HG03103 (cell line): ENCODE measurements at regions not wholly inside any gene's neighbourhood (a gene's known extent, or its start where the extent isn't known, plus 50 kb on each side); places are given as distances from the start of the nearest gene placed in this dataset.
"Not testable (repeated sequence)": the region's sequence is repeated elsewhere in the genome, so short reads cannot be mapped to it uniquely, and the experiment has no call there.

Source experiments
- ATAC-seq: cut with Tn5 transposase; IDR thresholded peaks from one replicate; pipeline ENCODE4 v1.9.1; 2021; ENCODE audit warnings: low read depth; ENCODE audit not compliant: unreplicated experiment

GRCh38 chr14:34303811-34304210, 158.2 kb downstream of the SPTSSA start:
- ATAC-seq = no peak

GRCh38 chr14:34302654-34303053, 159.4 kb downstream of the SPTSSA start:
- ATAC-seq = no peak

GRCh38 chr14:34300882-34301734, 160.9 kb downstream of the SPTSSA start:
- ATAC-seq = no peak

- no peak for ATAC-seq
Observed at GRCh38 chr14:34300330-34300729, 161.7 kb downstream of the SPTSSA start.

- no peak for ATAC-seq
Observed at GRCh38 chr14:34299360-34299759, 162.7 kb downstream of the SPTSSA start.

- no peak for ATAC-seq
Observed at GRCh38 chr14:34297786-34298520, 164.1 kb downstream of the SPTSSA start.

GRCh38 chr14:34283590-34283989, 178.4 kb downstream of the SPTSSA start:
- no peak for ATAC-seq

- no peak for ATAC-seq
Observed at GRCh38 chr14:34277191-34277590, 184.8 kb downstream of the SPTSSA start.

GRCh38 chr14:34275530-34275929, 186.5 kb downstream of the SPTSSA start:
- ATAC-seq = no peak

GRCh38 chr14:34275078-34275477, 187.0 kb downstream of the SPTSSA start:
- no peak for ATAC-seq

- not testable (repeated sequence) for ATAC-seq
Observed at GRCh38 chr14:34273716-34274115, 188.3 kb downstream of the SPTSSA start.

GRCh38 chr14:34270361-34270760, 191.7 kb downstream of the SPTSSA start:
- ATAC-seq = no peak

- ATAC-seq = no peak
Observed at GRCh38 chr14:34266344-34266743, 195.7 kb downstream of the SPTSSA start.

- no peak for ATAC-seq
Observed at GRCh38 chr14:34262127-34262910, 199.7 kb downstream of the SPTSSA start.

- no peak for ATAC-seq
Observed at GRCh38 chr14:34259996-34260395, 202.0 kb downstream of the SPTSSA start.

- ATAC-seq = no peak
Observed at GRCh38 chr14:34258318-34258717, 203.7 kb downstream of the SPTSSA start.

GRCh38 chr14:34257505-34257904, 204.5 kb downstream of the SPTSSA start:
- ATAC-seq = no peak

- no peak for ATAC-seq
Observed at GRCh38 chr14:34256223-34256622, 205.8 kb downstream of the SPTSSA start.

GRCh38 chr14:34254571-34254970, 207.5 kb downstream of the SPTSSA start:
- ATAC-seq = no peak

GRCh38 chr14:34254031-34254430, 208.0 kb downstream of the SPTSSA start:
- ATAC-seq = no peak

GRCh38 chr14:34252227-34252626, 209.8 kb downstream of the SPTSSA start:
- no peak for ATAC-seq
